OCI-LY7 (cell line): ENCODE measurements at regions not wholly inside any gene's neighbourhood (a gene's known extent, or its start where the extent isn't known, plus 50 kb on each side); places are given as distances from the start of the nearest gene placed in this dataset.

Source experiments
- EZH2phosphoT487 ChIP-seq: fragments of 200-600 bp; sonication (generic); IDR thresholded peaks from 2 replicates; pipeline ENCODE4 v1.6.1; 2018; ENCODE audit warnings: low read depth, borderline replicate concordance, mild to moderate bottlenecking, mixed run types, antibody characterized with exemption, low read length, moderate library complexity, mixed read lengths
- TF ChIP-seq, protein P1 (sequence below): fragments of 200-600 bp; sonication (generic); conservative IDR thresholded peaks from 2 replicates; pipeline ENCODE4 v1.5.1; 2014; ENCODE audit warnings: mild to moderate bottlenecking, antibody characterized with exemption, low read length, moderate library complexity, mixed read lengths

DNA sequence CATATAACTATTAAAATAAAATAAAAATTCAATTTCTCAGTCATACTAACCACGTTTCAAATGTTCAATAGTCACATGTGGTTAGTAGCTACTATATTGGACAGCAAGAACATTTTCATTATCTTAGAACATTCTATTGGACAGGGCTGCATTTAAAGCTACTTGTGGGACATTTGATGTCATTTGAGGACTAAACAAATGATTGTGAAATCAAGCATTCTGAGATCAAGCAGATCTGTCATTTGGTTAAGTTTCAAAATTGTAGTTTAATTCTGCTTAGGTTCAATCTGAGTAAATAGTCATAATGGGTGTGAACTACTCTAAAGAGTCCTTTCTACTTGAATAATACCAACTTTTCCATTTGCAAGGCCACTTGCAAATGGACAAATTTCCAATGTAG is 226.9 kb upstream of the C9orf72 start:
- TF ChIP-seq, protein P1, sequence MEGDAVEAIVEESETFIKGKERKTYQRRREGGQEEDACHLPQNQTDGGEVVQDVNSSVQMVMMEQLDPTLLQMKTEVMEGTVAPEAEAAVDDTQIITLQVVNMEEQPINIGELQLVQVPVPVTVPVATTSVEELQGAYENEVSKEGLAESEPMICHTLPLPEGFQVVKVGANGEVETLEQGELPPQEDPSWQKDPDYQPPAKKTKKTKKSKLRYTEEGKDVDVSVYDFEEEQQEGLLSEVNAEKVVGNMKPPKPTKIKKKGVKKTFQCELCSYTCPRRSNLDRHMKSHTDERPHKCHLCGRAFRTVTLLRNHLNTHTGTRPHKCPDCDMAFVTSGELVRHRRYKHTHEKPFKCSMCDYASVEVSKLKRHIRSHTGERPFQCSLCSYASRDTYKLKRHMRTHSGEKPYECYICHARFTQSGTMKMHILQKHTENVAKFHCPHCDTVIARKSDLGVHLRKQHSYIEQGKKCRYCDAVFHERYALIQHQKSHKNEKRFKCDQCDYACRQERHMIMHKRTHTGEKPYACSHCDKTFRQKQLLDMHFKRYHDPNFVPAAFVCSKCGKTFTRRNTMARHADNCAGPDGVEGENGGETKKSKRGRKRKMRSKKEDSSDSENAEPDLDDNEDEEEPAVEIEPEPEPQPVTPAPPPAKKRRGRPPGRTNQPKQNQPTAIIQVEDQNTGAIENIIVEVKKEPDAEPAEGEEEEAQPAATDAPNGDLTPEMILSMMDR = no peak
- TF ChIP-seq EZH2phosphoT487 = no peak
